H1 (cell line): ENCODE measurements at regions not wholly inside any gene's neighbourhood (a gene's known extent, or its start where the extent isn't known, plus 50 kb on each side); places are given as distances from the start of the nearest gene placed in this dataset.

Experiments
- CTCF ChIA-PET: fragments of 300-600 bp; sonication (Branson Sonifier 250); formaldehyde crosslinking; loops from one replicate; lab custom pipeline; 2021; ENCODE audit not compliant: partially characterized antibody; lab: Charles Lee
- POLR2A ChIA-PET: fragments of 300-600 bp; sonication (Branson Sonifier 250); formaldehyde crosslinking; loops from one replicate; lab custom pipeline; 2021; ENCODE audit warnings: inconsistent platforms; ENCODE audit not compliant: partially characterized antibody; lab: Charles Lee
- DNase-seq, 2 experiments: peaks; one replicate each; pipeline versions ENCODE4 v3.0.0 to v3.0.0-alpha.2; 2010 to 2022; ENCODE audit warnings: low spot score in 2 of 2, low read depth in 1 of 2, mixed read lengths in 1 of 2
- FAIRE-seq: peaks from 2 replicates; lab custom pipeline; 2011; peaks lifted over from hg19 to GRCh38; lab: Jason Lieb, UNC
- H2AFZ ChIP-seq: 2 replicates; pipeline ENCODE4 v1.8.1; 2012; ENCODE audit warnings: low read length, inconsistent platforms
- H2AK5ac ChIP-seq: 2 replicates; pipeline ENCODE4 v1.6.1; 2013; ENCODE audit warnings: low read depth, low read length
- H2BK120ac ChIP-seq: replicated peaks from 2 replicates; pipeline ENCODE3; 2013; ENCODE audit warnings: low read depth, low read length, inconsistent platforms
- H2BK12ac ChIP-seq: 2 replicates; pipeline ENCODE4 v1.6.1; 2013; ENCODE audit warnings: low read depth, low read length
- H2BK15ac ChIP-seq: 2 replicates; pipeline ENCODE4 v1.6.1; 2013; ENCODE audit warnings: low read length
- H2BK20ac ChIP-seq: 2 replicates; pipeline ENCODE4 v1.6.1; 2013; ENCODE audit warnings: low read length
- H2BK5ac ChIP-seq: 2 replicates; pipeline ENCODE4 v1.6.1; 2013; ENCODE audit warnings: low read depth, low read length
- H3K14ac ChIP-seq: 2 replicates; pipeline ENCODE4 v1.6.1; 2013; ENCODE audit warnings: inconsistent platforms; ENCODE audit not compliant: insufficient read length
- H3K18ac ChIP-seq: 2 replicates; pipeline ENCODE4 v1.6.1; 2013; ENCODE audit warnings: low read length; ENCODE audit errors: extremely low read depth
- H3K23ac ChIP-seq: 2 replicates; pipeline ENCODE4 v1.6.1; 2013; ENCODE audit warnings: inconsistent platforms; ENCODE audit not compliant: insufficient read length
- H3K23me2 ChIP-seq: 2 replicates; pipeline ENCODE4 v1.6.1; 2013; ENCODE audit warnings: low read depth, low read length
- H3K27ac ChIP-seq: 2 replicates; pipeline ENCODE4 v1.6.1; 2011; ENCODE audit warnings: low read depth, low read length, inconsistent platforms
- H3K27me3 ChIP-seq, 4 experiments: replicated peaks in 1 of 4; 1 replicate in 1 of 4; 2 replicates in 3 of 4; pipeline versions ENCODE4 v1.6.1 to v1.8.1; 2011 to 2013; ENCODE audit warnings: low read length in 3 of 4, mild to moderate bottlenecking in 3 of 4, inconsistent platforms in 2 of 4, mixed read lengths in 2 of 4, moderate library complexity in 1 of 4; ENCODE audit not compliant: control insufficient read depth in 3 of 4, insufficient read depth in 3 of 4; ENCODE audit errors: extremely low read depth in 1 of 4
- H3K36me3 ChIP-seq, 4 experiments: 2 replicates each; pipeline versions ENCODE4 v1.6.1 to v1.8.1; 2011 to 2013; ENCODE audit warnings: mild to moderate bottlenecking in 4 of 4, low read length in 3 of 4, moderate library complexity in 2 of 4, control low read depth in 1 of 4, inconsistent platforms in 1 of 4; ENCODE audit not compliant: insufficient read depth in 4 of 4, control insufficient read depth in 2 of 4
- H3K4ac ChIP-seq: replicated peaks from 2 replicates; pipeline ENCODE3; 2013; ENCODE audit warnings: low read length, low read depth, mixed read lengths, inconsistent platforms; ENCODE audit not compliant: insufficient read length
- H3K4me1 ChIP-seq, 4 experiments: replicated peaks in 1 of 4; 1 replicate in 1 of 4; 2 replicates in 3 of 4; pipeline versions ENCODE4 v1.6.1 to v1.8.1; 2011 to 2013; ENCODE audit warnings: low read length in 3 of 4, inconsistent platforms in 2 of 4, mixed read lengths in 1 of 4; ENCODE audit not compliant: insufficient read depth in 4 of 4, control insufficient read depth in 3 of 4
- H3K4me2 ChIP-seq, 2 experiments: 2 replicates each; pipeline versions ENCODE4 v1.6.1 to v1.8.1; 2011 to 2013; ENCODE audit warnings: low read depth in 2 of 2, low read length in 2 of 2, control low read depth in 1 of 2, inconsistent platforms in 1 of 2, mild to moderate bottlenecking in 1 of 2; ENCODE audit not compliant: insufficient read depth in 1 of 2
- H3K4me3 ChIP-seq, 4 experiments: fragments of 200-600, 300-600 bp in 1 of 4; sonication (generic), shearing (Covaris generic), sonication (Bioruptor Twin) in 1 of 4; 2 replicates each; pipeline versions ENCODE4 v1.5.1 to v1.8.1; 2011 to 2016; ENCODE audit warnings: low read length in 4 of 4, low read depth in 3 of 4, control low read depth in 2 of 4, inconsistent platforms in 2 of 4, mild to moderate bottlenecking in 2 of 4, mixed read lengths in 1 of 4, moderate library complexity in 1 of 4; ENCODE audit not compliant: insufficient read depth in 2 of 4; ENCODE audit errors: extremely low read depth in 1 of 4
- H3K56ac ChIP-seq: replicated peaks from 2 replicates; pipeline ENCODE3; 2013; ENCODE audit warnings: low read depth, mild to moderate bottlenecking, mixed read lengths, low read length, inconsistent platforms; ENCODE audit not compliant: insufficient read length
- H3K79me1 ChIP-seq: 2 replicates; pipeline ENCODE4 v1.6.1; 2013; ENCODE audit warnings: low read depth, low read length, control low read depth
- H3K79me2 ChIP-seq, 2 experiments: 2 replicates each; pipeline versions ENCODE4 v1.6.1 to v1.8.1; 2012 to 2013; ENCODE audit warnings: low read length in 2 of 2, mild to moderate bottlenecking in 2 of 2, inconsistent platforms in 1 of 2; ENCODE audit not compliant: insufficient read depth in 2 of 2, control insufficient read depth in 1 of 2
- H3K9ac ChIP-seq, 4 experiments: replicated peaks in 1 of 4; 1 replicate in 1 of 4; 2 replicates in 3 of 4; pipeline versions ENCODE4 v1.6.1 to v1.8.1; 2011 to 2013; ENCODE audit warnings: low read depth in 3 of 4, low read length in 3 of 4, control low read depth in 2 of 4, mild to moderate bottlenecking in 2 of 4, moderate library complexity in 2 of 4, inconsistent platforms in 1 of 4; ENCODE audit errors: extremely low read depth in 1 of 4
- H3K9me3 ChIP-seq, 2 experiments: 2 replicates each; pipeline versions ENCODE4 v1.6.1 to v1.8.1; 2012 to 2013; ENCODE audit warnings: mild to moderate bottlenecking in 2 of 2, moderate library complexity in 2 of 2, control low read depth in 1 of 2, inconsistent platforms in 1 of 2, low read depth in 1 of 2, low read length in 1 of 2, mixed read lengths in 1 of 2; ENCODE audit not compliant: insufficient read depth in 2 of 2
- H4K20me1 ChIP-seq, 2 experiments: replicated peaks in 1 of 2; 2 replicates each; pipeline versions ENCODE3 to v1.8.1; 2011 to 2013; ENCODE audit warnings: inconsistent platforms in 2 of 2, low read length in 2 of 2, mild to moderate bottlenecking in 1 of 2; ENCODE audit not compliant: insufficient read depth in 2 of 2, control insufficient read depth in 1 of 2
- H4K5ac ChIP-seq: 2 replicates; pipeline ENCODE4 v1.6.1; 2013; ENCODE audit warnings: low read length, low read depth, mixed read lengths, inconsistent platforms; ENCODE audit not compliant: insufficient read length
- H4K8ac ChIP-seq: 2 replicates; pipeline ENCODE4 v1.8.0; 2013; ENCODE audit warnings: mild to moderate bottlenecking, moderate library complexity, low read length, inconsistent platforms; ENCODE audit not compliant: insufficient read depth; ENCODE audit errors: extremely low read depth
- H4K91ac ChIP-seq: replicated peaks from 2 replicates; pipeline ENCODE3; 2013; ENCODE audit warnings: low read length, mixed read lengths, inconsistent platforms; ENCODE audit not compliant: insufficient read length
- ATF2 ChIP-seq: IDR thresholded peaks from 2 replicates; pipeline ENCODE4 v1.6.1; 2012; ENCODE audit warnings: low read length, inconsistent platforms
- EGR1 ChIP-seq: IDR thresholded peaks from 2 replicates; pipeline ENCODE4 v1.6.1; 2011; ENCODE audit warnings: low read depth, low read length, borderline replicate concordance
- SP2 ChIP-seq: IDR thresholded peaks from 2 replicates; pipeline ENCODE4 v1.6.1; 2012; ENCODE audit warnings: mild to moderate bottlenecking, low read length, inconsistent platforms
- SUZ12 ChIP-seq: fragments of 200-600 bp; sonication (generic); IDR thresholded peaks from 2 replicates; pipeline ENCODE4 v1.6.1; 2012; ENCODE audit warnings: mild to moderate bottlenecking, inconsistent platforms, low read length, moderate library complexity, mixed read lengths
- TBP ChIP-seq: IDR thresholded peaks from 2 replicates; pipeline ENCODE4 v1.6.1; 2011; ENCODE audit warnings: low read depth, low read length, improper control_type of control experiment
- USF2 ChIP-seq: IDR thresholded peaks from 2 replicates; pipeline ENCODE4 v1.6.1; 2011; ENCODE audit warnings: low read length, improper control_type of control experiment
- WGBS, 2 experiments: shearing (Covaris generic) in 1 of 2; methylation state at CpG; one replicate each; pipeline versions ENCODE4 v1.1.6 to v1.1.7; 2013 to 2015; ENCODE audit warnings: low lambda C conversion rate in 2 of 2, mixed read lengths in 2 of 2, inconsistent platforms in 1 of 2, low coverage in 1 of 2, missing lambda C conversion rate in 1 of 2; ENCODE audit not compliant: insufficient replicate concordance in 2 of 2, insufficient coverage in 1 of 2, insufficient read length in 1 of 2; ENCODE audit errors: extremely low coverage in 1 of 2, missing lambda C conversion rate in 1 of 2; 5-methylcytosine and 5-hydroxymethylcytosine counted together

- Histone ChIP-seq H2BK15ac (no peak overlapping the region), H2BK20ac (no peak overlapping the region), H3K9me3 (no peaks in the 10 kb centered on the region), H3K23me2 (no peaks in the 10 kb centered on the region), H4K8ac (no peak overlapping the region), H3K18ac (no peak overlapping the region), H4K91ac (no peak overlapping the region), H3K4me1 (no peaks in the 10 kb centered on the region), H2BK12ac (no peak overlapping the region), H3K27me3 (no peaks in the 10 kb centered on the region), H3K14ac (no peak overlapping the region), H2AK5ac (no peak overlapping the region), H4K5ac (no peak overlapping the region), H3K4ac (no peak overlapping the region), H4K20me1 (no peaks in the 10 kb centered on the region), H3K79me2 (no peaks in the 10 kb centered on the region), H3K79me1 (no peaks in the 10 kb centered on the region), H3K9ac (no peak overlapping the region), H2BK120ac (no peak overlapping the region), H2BK5ac (no peak overlapping the region), H2AFZ (no peak overlapping the region), H3K56ac (no peak overlapping the region), H3K4me3 (no peak overlapping the region), H3K36me3 (no peaks in the 10 kb centered on the region; a peak in 1 of 8 replicates), H3K27ac (no peak overlapping the region), H3K23ac (no peak overlapping the region), H3K4me2 (no peak overlapping the region)
- no peak for FAIRE-seq
- ChIA-PET CTCF (interaction anchor here (1.0 to 1.3 kb wide), 3 partner anchors 8 to 323 kb away, joined by 3 read pairs; no protein-coding TSS in a partner anchor), POLR2A (interaction anchor here (1.1 kb wide), 1 partner anchor 178 kb away, joined by 3 read pairs; no protein-coding TSS in a partner anchor)
- no peak for DNase-seq
- WGBS, 2 experiments, result 83% methylated on average over 3 of the region's 3 CpGs; no CpG with 5 or more reads in 1 of the 2 experiments
- TF ChIP-seq USF2 (no peak), ATF2 (no peak), EGR1 (no peak), SUZ12 (no peak), SP2 (no peak), TBP (no peak)
These were observed 92.7 kb upstream of the LY86 start for GRCh38 chr6:6495851-6496250.
